HG02938 (cell line): ENCODE measurements at regions not wholly inside any gene's neighbourhood (a gene's known extent, or its start where the extent isn't known, plus 50 kb on each side); places are given as distances from the start of the nearest gene placed in this dataset.

Experiments used
- ATAC-seq: cut with Tn5 transposase; IDR thresholded peaks from one replicate; pipeline ENCODE4 v1.9.1; 2021; ENCODE audit warnings: mild to moderate bottlenecking, moderate library complexity; ENCODE audit not compliant: unreplicated experiment

GRCh38 chr1:173420330-173420806 is 56.8 kb upstream of the PRDX6 start:
- no peak for ATAC-seq

DNA sequence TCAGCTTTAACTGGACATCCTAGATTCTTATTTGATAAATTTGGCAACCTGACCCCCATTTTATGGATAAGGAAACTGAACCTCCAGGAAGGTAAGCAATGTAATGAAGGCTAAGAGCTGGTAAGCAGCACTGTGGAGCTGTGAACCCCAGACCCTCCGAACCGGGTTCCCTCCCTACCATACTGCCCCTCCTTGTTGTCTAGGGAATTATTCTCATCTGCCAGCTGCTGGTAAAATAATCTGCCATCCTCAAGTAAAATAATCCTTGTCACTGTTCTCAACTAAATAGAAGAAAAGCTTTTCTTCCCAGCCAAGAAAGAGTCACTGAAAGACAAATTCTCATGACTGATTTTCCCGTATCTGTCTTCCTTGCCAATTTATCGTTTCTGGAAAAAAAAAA is 55.8 kb upstream of the PRDX6 start:
- ATAC-seq = no peak

DNA sequence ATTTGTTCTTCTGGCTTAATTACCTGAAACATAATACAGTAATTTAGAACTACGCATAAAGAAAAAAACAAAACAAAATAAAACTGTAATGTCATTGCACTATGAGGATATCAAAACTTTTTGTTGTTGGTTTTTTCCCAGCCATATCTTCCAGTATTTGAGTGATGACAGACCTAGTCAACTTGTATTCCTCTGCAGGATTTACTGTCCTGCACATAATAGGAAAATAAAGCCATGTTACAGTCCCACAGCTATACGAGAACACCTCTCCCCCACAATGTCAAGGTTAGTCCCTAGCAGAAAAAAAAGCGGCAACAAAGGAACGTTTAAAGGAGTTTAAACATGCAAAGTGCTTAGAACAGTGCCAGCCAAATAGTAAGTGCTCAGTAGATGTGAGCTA is 55.3 kb upstream of the PRDX6 start:
- no peak for ATAC-seq

- no peak for ATAC-seq
Observed at GRCh38 chr1:173422456-173422976, 54.6 kb upstream of the PRDX6 start.

GRCh38 chr1:173423291-173423690 is 53.8 kb upstream of the PRDX6 start:
- no peak for ATAC-seq

- no peak for ATAC-seq
Observed at GRCh38 chr1:173424143-173424542, 53.0 kb upstream of the PRDX6 start.

- ATAC-seq = no peak
Observed at GRCh38 chr1:173424782-173425407, 52.2 kb upstream of the PRDX6 start.

DNA sequence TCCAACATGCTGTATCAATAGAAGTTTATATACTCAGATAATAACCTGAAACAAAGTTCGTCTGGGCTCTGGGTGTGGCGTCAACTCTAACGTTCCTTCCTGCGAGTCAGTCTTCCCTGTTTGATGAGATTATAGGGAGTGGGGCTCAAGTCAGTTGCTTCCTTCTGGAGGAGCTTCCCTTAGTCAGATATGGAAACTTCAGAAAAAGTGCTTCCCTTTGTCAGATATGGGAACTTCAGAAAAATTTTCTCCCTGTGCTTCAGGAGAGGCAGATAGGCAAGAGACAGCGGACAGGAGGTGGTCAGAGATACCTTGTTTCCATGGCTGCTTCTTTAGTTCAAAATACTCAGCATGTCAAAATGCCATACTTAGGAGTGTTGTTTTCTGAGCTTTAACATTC is 51.1 kb upstream of the PRDX6 start:
- ATAC-seq = no peak

DNA sequence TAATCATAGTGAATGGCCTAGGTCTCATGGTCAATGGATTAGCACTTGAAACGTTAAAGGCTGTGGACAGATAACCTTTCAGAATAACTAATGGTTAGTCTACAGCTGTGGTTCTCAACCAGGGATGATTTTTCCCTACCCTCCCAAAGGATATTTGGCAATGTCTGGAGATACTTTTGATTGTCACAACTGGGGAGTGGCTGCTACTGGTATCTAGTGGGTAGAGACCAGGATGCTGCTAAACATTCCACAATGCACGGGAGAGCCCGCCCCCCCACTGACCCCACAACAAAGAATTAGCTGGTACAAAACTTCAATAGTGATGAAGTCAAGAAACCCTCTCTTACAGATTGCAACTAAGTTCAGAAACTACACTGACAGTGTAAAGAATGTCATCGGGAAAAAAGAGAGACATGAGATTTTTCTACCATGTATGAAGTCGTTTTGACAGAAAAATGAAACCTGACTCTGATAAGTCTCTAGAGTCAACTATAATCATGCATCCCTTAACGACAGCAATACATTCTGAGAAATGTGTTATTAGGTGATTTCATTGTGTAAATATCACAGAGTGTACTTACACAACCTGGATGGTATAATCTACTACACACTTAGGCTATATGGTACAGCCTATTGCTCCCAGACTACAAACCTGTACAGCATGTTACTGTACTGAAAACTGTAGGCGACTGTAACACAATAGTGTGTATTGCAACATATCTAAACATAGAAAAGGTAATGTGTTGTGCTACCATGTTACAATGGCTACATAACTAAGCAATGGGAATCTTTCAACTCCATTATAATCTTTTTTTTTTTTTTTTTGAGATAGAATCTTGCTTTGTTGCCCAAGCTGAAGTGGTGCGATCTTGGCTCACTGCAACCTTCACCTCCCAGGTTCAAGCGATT is 49.7 kb upstream of the PRDX6 start:
- ATAC-seq = no peak
